Pons (tissue), 1 donor: ENCODE measurements at regions not wholly inside any gene's neighbourhood (a gene's known extent, or its start where the extent isn't known, plus 50 kb on each side); places are given as distances from the start of the nearest gene placed in this dataset.

ENCODE experiments used
- DNase-seq: peaks from one replicate; pipeline ENCODE4 v3.0.0-alpha.2; 2016; ENCODE audit warnings: low spot score

GRCh38 chr9:71177901-71178300, 56.5 kb upstream of the TRPM3 start:
- no peak for DNase-seq

GRCh38 chr9:71171517-71171916, 50.1 kb upstream of the TRPM3 start:
- no peak for DNase-seq
